H9 (cell line): ENCODE measurements at regions not wholly inside any gene's neighbourhood (a gene's known extent, or its start where the extent isn't known, plus 50 kb on each side); places are given as distances from the start of the nearest gene placed in this dataset.

Experiments used
- DNase-seq: peaks from one replicate; pipeline ENCODE4 v3.0.0-alpha.2; 2017
- H2AFZ ChIP-seq: one replicate; pipeline ENCODE4 v1.6.1; 2013; ENCODE audit warnings: mild to moderate bottlenecking, low read length, control low read depth, moderate library complexity
- H2AK5ac ChIP-seq: 2 replicates; pipeline ENCODE4 v1.6.1; 2013; ENCODE audit warnings: low read length, control low read depth, mixed read lengths; ENCODE audit not compliant: insufficient read length
- H2BK120ac ChIP-seq: one replicate; pipeline ENCODE4 v1.6.1; 2013; ENCODE audit warnings: low read depth, mild to moderate bottlenecking, low read length, control low read depth, inconsistent platforms; ENCODE audit not compliant: poor library complexity, severe bottlenecking
- H2BK12ac ChIP-seq: 2 replicates; pipeline ENCODE4 v1.6.1; 2013; ENCODE audit warnings: low read length, control low read depth, mixed read lengths, low read depth; ENCODE audit not compliant: insufficient read length
- H2BK15ac ChIP-seq: 2 replicates; pipeline ENCODE4 v1.6.1; 2013; ENCODE audit warnings: low read depth, low read length, control low read depth
- H2BK20ac ChIP-seq: one replicate; pipeline ENCODE4 v1.6.1; 2013; ENCODE audit warnings: low read depth, mild to moderate bottlenecking, low read length, control low read depth, inconsistent platforms; ENCODE audit not compliant: poor library complexity, severe bottlenecking
- H2BK5ac ChIP-seq: 2 replicates; pipeline ENCODE4 v1.6.1; 2013; ENCODE audit warnings: low read length, control low read depth, mixed read lengths; ENCODE audit not compliant: insufficient read length
- H3K14ac ChIP-seq: 2 replicates; pipeline ENCODE4 v1.6.1; 2013; ENCODE audit warnings: low read length, control low read depth; ENCODE audit not compliant: insufficient read depth
- H3K18ac ChIP-seq: 2 replicates; pipeline ENCODE4 v1.6.1; 2013; ENCODE audit warnings: low read depth, mild to moderate bottlenecking, mixed read lengths, low read length, control low read depth; ENCODE audit not compliant: insufficient read length
- H3K23ac ChIP-seq: 2 replicates; pipeline ENCODE4 v1.6.1; 2013; ENCODE audit warnings: low read length, control low read depth, mixed read lengths, low read depth; ENCODE audit not compliant: insufficient read length
- H3K23me2 ChIP-seq: 2 replicates; pipeline ENCODE4 v1.6.1; 2013; ENCODE audit warnings: low read depth, mild to moderate bottlenecking, mixed read lengths, low read length, control low read depth; ENCODE audit not compliant: insufficient read length, poor library complexity, severe bottlenecking
- H3K27ac ChIP-seq: 2 replicates; pipeline ENCODE4 v1.5.1; 2013; ENCODE audit warnings: low read length, control low read depth, mixed read lengths, low read depth; ENCODE audit not compliant: insufficient read length
- H3K27me3 ChIP-seq: 2 replicates; pipeline ENCODE4 v1.6.1; 2013; ENCODE audit warnings: low read length, control low read depth, inconsistent platforms; ENCODE audit not compliant: insufficient read depth
- H3K4ac ChIP-seq: 2 replicates; pipeline ENCODE4 v1.6.1; 2013; ENCODE audit warnings: low read depth, mild to moderate bottlenecking, control low read depth, inconsistent platforms, low read length, moderate library complexity
- H3K4me1 ChIP-seq: 2 replicates; pipeline ENCODE4 v1.6.1; 2013; ENCODE audit warnings: low read length, control low read depth, inconsistent platforms; ENCODE audit not compliant: insufficient read depth
- H3K4me2 ChIP-seq: 2 replicates; pipeline ENCODE4 v1.6.1; 2013; ENCODE audit warnings: low read length, control low read depth, mixed read lengths; ENCODE audit not compliant: insufficient read length, insufficient read depth
- H3K56ac ChIP-seq: 2 replicates; pipeline ENCODE4 v1.6.1; 2013; ENCODE audit warnings: low read depth, mild to moderate bottlenecking, mixed read lengths, low read length, control low read depth; ENCODE audit not compliant: insufficient read length
- H3K79me1 ChIP-seq: 2 replicates; pipeline ENCODE4 v1.6.1; 2013; ENCODE audit warnings: low read depth, mild to moderate bottlenecking, moderate library complexity, low read length, control low read depth, inconsistent platforms; ENCODE audit not compliant: insufficient read depth, poor library complexity, severe bottlenecking
- H3K79me2 ChIP-seq: 2 replicates; pipeline ENCODE4 v1.6.1; 2013; ENCODE audit warnings: low read length, control low read depth, inconsistent platforms; ENCODE audit not compliant: insufficient read depth
- H3K9ac ChIP-seq: 2 replicates; pipeline ENCODE4 v1.6.1; 2013; ENCODE audit warnings: low read length, control low read depth, mixed read lengths; ENCODE audit not compliant: insufficient read length; ENCODE audit errors: extremely low read depth
- H3K9me3 ChIP-seq: one replicate; pipeline ENCODE4 v1.6.1; 2013; ENCODE audit warnings: low read depth, low read length, inconsistent platforms; ENCODE audit not compliant: control insufficient read depth
- H3T11ph ChIP-seq: one replicate; pipeline ENCODE4 v1.6.1; 2013; ENCODE audit warnings: mild to moderate bottlenecking, low read length, control low read depth, inconsistent platforms
- H4K20me1 ChIP-seq: one replicate; pipeline ENCODE4 v1.6.1; 2013; ENCODE audit not compliant: control insufficient read depth, insufficient read length, insufficient read depth
- H4K5ac ChIP-seq: 2 replicates; pipeline ENCODE4 v1.6.1; 2013; ENCODE audit warnings: low read depth, mild to moderate bottlenecking, mixed read lengths, low read length, control low read depth; ENCODE audit not compliant: insufficient read length
- H4K8ac ChIP-seq: replicated peaks from 2 replicates; pipeline ENCODE4 v1.6.1; 2013; ENCODE audit warnings: low read length, control low read depth, mixed read lengths, low read depth; ENCODE audit not compliant: insufficient read length
- H4K91ac ChIP-seq: 2 replicates; pipeline ENCODE4 v1.6.1; 2013; ENCODE audit warnings: low read depth, mild to moderate bottlenecking, moderate library complexity, mixed read lengths, low read length, control low read depth; ENCODE audit not compliant: insufficient read length
- H3K27ac Mint-ChIP-seq, 3 experiments: 2 replicates in 2 of 3; 3 replicates in 1 of 3; pipeline ENCODE4 v1.8.0; 2020 to 2021; ENCODE audit warnings: mixed read lengths in 3 of 3, mild to moderate bottlenecking in 1 of 3, moderate library complexity in 1 of 3
- H3K27me3 Mint-ChIP-seq: 2 replicates; pipeline ENCODE4 v1.8.0; 2021; ENCODE audit warnings: low read depth, mild to moderate bottlenecking, moderate library complexity, mixed read lengths
- H3K36me3 Mint-ChIP-seq, 3 experiments: 2 replicates in 2 of 3; 3 replicates in 1 of 3; pipeline ENCODE4 v1.8.0; 2020 to 2021; ENCODE audit warnings: low read depth in 3 of 3, mixed read lengths in 3 of 3; ENCODE audit not compliant: insufficient read depth in 1 of 3
- H3K4me1 Mint-ChIP-seq, 2 experiments: 2 replicates each; pipeline ENCODE4 v1.8.0; 2020; ENCODE audit warnings: mixed read lengths in 2 of 2
- H3K4me3 Mint-ChIP-seq, 2 experiments: 2 replicates in 1 of 2; 3 replicates in 1 of 2; pipeline ENCODE4 v1.8.0; 2020 to 2021; ENCODE audit warnings: mild to moderate bottlenecking in 2 of 2, mixed read lengths in 2 of 2, moderate library complexity in 1 of 2
- H3K9me3 Mint-ChIP-seq, 2 experiments: 2 replicates in 1 of 2; 3 replicates in 1 of 2; pipeline ENCODE4 v1.8.0; 2020; ENCODE audit warnings: mild to moderate bottlenecking in 2 of 2, mixed read lengths in 2 of 2, moderate library complexity in 1 of 2
- WGBS: extraction: QIAGEN DNeasy Blood & Tissue Kit; methylation state at CpG from one replicate; pipeline ENCODE4 v1.1.7; 2013; ENCODE audit warnings: missing lambda C conversion rate, low lambda C conversion rate, mixed read lengths; ENCODE audit not compliant: insufficient read length; ENCODE audit errors: extremely low coverage; 5-methylcytosine and 5-hydroxymethylcytosine counted together
- TF ChIP-seq, protein P1 (sequence below): fragments of 200-600 bp; sonication (generic); conservative IDR thresholded peaks from 3 replicates; pipeline ENCODE4 v1.8.0; 2021; ENCODE audit warnings: antibody characterized with exemption, mild to moderate bottlenecking

DNA sequence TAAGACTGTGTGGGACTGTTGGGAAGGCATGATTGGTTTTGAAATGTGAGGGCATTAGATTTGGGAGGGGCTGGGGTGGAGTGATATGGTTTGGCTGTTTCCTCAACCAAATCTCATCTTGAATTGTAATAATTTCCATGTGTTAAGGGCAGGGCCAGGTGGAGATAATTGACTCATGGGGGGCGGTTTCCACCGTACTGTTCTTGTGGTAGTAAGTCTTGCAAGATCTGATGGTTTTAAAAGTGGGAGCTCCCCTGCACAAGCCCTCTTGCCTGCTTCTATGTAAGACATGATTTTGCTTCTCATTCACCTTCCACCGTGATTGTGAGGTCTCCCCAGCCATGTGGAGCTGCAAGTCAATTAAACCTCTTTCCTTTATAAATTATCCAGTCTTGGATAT, 76.6 kb upstream of the PPFIA2 start:
- Histone ChIP-seq H3K4ac (no peak overlapping the region), H2BK20ac (no peak overlapping the region), H3K4me1 (no peaks in the 10 kb centered on the region), H3K27me3 (no peaks in the 10 kb centered on the region), H3K56ac (no peak overlapping the region), H3K79me2 (no peaks in the 10 kb centered on the region), H3K9ac (no peak overlapping the region), H2AFZ (no peak overlapping the region), H4K5ac (no peak overlapping the region), H3K14ac (no peak overlapping the region), H3K79me1 (no peaks in the 10 kb centered on the region), H2BK12ac (no peak overlapping the region), H2AK5ac (no peak overlapping the region), H2BK120ac (no peak overlapping the region), H3K23me2 (no peaks in the 10 kb centered on the region), H3K23ac (no peak overlapping the region), H4K91ac (no peak overlapping the region), H4K8ac (no peak overlapping the region), H3K9me3 (no peaks in the 10 kb centered on the region), H3K27ac (no peak overlapping the region), H4K20me1 (no peaks in the 10 kb centered on the region), H2BK15ac (no peak overlapping the region), H3K4me2 (no peak overlapping the region), H3T11ph (no peak overlapping the region), H2BK5ac (no peak overlapping the region), H3K18ac (no peak overlapping the region)
- WGBS = no CpG with 5 or more reads among the region's 3 CpGs
- peaks cover 0 to 3% of the 10 kb centered on the region in 2 experiments; a peak in 2 of 5 replicates for H3K9me3 Mint-ChIP-seq
- H3K27me3 Mint-ChIP-seq = no peaks in the 10 kb centered on the region
- peaks cover 0 to 2% (median 0%) of the 10 kb centered on the region in 3 experiments; a peak in 1 of 7 replicates for H3K36me3 Mint-ChIP-seq
- TF ChIP-seq, protein P1, sequence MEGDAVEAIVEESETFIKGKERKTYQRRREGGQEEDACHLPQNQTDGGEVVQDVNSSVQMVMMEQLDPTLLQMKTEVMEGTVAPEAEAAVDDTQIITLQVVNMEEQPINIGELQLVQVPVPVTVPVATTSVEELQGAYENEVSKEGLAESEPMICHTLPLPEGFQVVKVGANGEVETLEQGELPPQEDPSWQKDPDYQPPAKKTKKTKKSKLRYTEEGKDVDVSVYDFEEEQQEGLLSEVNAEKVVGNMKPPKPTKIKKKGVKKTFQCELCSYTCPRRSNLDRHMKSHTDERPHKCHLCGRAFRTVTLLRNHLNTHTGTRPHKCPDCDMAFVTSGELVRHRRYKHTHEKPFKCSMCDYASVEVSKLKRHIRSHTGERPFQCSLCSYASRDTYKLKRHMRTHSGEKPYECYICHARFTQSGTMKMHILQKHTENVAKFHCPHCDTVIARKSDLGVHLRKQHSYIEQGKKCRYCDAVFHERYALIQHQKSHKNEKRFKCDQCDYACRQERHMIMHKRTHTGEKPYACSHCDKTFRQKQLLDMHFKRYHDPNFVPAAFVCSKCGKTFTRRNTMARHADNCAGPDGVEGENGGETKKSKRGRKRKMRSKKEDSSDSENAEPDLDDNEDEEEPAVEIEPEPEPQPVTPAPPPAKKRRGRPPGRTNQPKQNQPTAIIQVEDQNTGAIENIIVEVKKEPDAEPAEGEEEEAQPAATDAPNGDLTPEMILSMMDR = no peak
- H3K27ac Mint-ChIP-seq = no peak overlapping the region
- H3K4me1 Mint-ChIP-seq = no peaks in the 10 kb centered on the region
- DNase-seq = no peak
- H3K4me3 Mint-ChIP-seq = no peak overlapping the region
